Upper lobe of right lung (tissue), 1 donor: ENCODE measurements at regions not wholly inside any gene's neighbourhood (a gene's known extent, or its start where the extent isn't known, plus 50 kb on each side); places are given as distances from the start of the nearest gene placed in this dataset.

Experiments
- ATAC-seq: fragments of 200-7000 bp; cut with Tn5 transposase; one replicate; pipeline ENCODE4 v1.9.1; 2020; ENCODE audit warnings: mild to moderate bottlenecking, moderate library complexity
- DNase-seq: peaks from one replicate; pipeline ENCODE4 v3.0.0-alpha.2; 2020
- H3K27ac ChIP-seq: fragments of 200-600 bp; one replicate; pipeline ENCODE4 v1.8.0; 2022
- H3K27me3 ChIP-seq: fragments of 200-600 bp; one replicate; pipeline ENCODE4 v1.8.0; 2022; ENCODE audit warnings: mild to moderate bottlenecking
- H3K36me3 ChIP-seq: fragments of 200-600 bp; one replicate; pipeline ENCODE4 v1.8.0; 2022
- H3K4me1 ChIP-seq: fragments of 200-600 bp; one replicate; pipeline ENCODE4 v1.8.0; 2022
- H3K4me3 ChIP-seq: fragments of 200-600 bp; one replicate; pipeline ENCODE4 v1.8.0; 2022; ENCODE audit warnings: mild to moderate bottlenecking
- H3K9me3 ChIP-seq: fragments of 200-600 bp; one replicate; pipeline ENCODE4 v1.8.0; 2022
- intact Hi-C: fragments of 100-400 bp; cut with DNase I; formaldehyde crosslinking; loops from one replicate; pipeline ENCODE4 v1.11.0; 2022
- TF ChIP-seq, protein P1 (sequence below): fragments of 200-600 bp; IDR thresholded peaks from one replicate; pipeline ENCODE4 v1.8.0; 2022; ENCODE audit warnings: antibody characterized with exemption
- donor health status: DM: no; HTN: yes; CAD: no; lungs with severe emphysema.

DNA sequence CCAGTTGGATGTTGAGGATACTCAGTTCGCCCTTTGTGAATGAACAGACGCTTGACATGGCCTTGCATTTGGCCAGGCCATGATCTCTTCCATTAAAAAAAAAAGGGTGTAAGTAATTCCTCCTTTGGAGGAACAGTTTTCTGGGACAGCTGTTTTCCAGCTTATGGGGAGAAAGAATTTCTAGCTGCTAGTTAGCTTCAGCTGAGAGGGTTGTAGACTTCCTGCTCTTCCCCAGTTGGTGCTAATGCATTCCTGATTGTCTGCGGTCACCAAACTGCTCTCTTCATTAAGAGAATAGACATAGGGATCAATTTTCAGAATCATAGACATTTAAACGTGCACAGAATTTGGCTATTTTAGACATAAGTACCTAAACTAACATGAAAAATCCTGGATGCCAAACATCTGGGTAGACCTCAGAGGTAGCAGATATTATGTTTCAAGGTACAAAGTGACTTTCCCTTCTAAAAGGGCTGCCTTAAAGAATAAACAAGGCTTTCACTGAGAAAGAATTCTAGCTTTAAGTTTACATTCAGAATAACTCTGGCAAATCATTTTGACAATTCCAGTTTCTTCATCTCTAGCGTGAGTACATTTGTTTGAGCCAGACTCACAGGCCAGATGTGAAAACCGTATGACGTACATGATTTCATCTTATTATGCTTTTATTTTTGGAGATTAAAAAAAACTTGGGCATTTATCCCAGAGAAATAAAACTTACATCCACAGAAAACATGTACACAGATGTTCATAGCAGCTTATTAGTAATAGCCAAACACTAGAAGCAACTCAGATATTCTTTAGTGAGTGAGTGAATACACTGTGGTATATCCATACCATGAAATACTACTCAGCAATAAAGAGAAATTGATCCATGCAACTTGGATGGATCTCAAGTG lies 71.2 kb downstream of the MAIP1 start:
- intact Hi-C loops = no loop called here
- Histone ChIP-seq H3K36me3 (no peaks in the 10 kb centered on the region), H3K27me3 (no peaks in the 10 kb centered on the region), H3K9me3 (no peaks in the 10 kb centered on the region), H3K4me3 (no peak overlapping the region), H3K27ac (no peak overlapping the region), H3K4me1 (no peaks in the 10 kb centered on the region)
- ATAC-seq (no peak), DNase-seq (no peak)
- TF ChIP-seq, protein P1, sequence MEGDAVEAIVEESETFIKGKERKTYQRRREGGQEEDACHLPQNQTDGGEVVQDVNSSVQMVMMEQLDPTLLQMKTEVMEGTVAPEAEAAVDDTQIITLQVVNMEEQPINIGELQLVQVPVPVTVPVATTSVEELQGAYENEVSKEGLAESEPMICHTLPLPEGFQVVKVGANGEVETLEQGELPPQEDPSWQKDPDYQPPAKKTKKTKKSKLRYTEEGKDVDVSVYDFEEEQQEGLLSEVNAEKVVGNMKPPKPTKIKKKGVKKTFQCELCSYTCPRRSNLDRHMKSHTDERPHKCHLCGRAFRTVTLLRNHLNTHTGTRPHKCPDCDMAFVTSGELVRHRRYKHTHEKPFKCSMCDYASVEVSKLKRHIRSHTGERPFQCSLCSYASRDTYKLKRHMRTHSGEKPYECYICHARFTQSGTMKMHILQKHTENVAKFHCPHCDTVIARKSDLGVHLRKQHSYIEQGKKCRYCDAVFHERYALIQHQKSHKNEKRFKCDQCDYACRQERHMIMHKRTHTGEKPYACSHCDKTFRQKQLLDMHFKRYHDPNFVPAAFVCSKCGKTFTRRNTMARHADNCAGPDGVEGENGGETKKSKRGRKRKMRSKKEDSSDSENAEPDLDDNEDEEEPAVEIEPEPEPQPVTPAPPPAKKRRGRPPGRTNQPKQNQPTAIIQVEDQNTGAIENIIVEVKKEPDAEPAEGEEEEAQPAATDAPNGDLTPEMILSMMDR = no peak

DNA sequence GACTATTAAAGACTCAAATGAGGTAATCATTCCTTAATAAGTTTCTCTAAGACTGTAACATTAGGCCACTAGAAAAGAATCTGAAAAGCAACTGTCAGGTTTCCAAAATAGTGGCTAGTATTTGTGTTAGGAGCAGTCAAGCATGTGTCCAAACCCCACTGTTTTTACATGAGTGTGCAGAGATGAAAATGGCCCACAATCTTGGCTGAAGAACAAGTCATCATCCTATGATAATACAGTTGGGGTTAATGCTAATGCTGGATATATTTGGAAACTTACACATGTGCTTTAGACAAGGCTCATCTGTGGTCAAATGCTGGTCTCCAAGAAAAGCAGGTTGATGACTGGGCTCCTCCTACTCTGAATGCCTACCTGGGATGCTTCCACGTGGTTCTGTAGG lies 73.6 kb downstream of the MAIP1 start:
- no peaks in the 10 kb centered on the region for H3K36me3 ChIP-seq
- ATAC-seq (no peak), DNase-seq (no peak)
- H3K27me3 ChIP-seq = no peaks in the 10 kb centered on the region
- intact Hi-C loops = no loop called here
- no peaks in the 10 kb centered on the region for H3K4me1 ChIP-seq
- H3K27ac ChIP-seq = no peak overlapping the region
- H3K4me3 ChIP-seq = no peak overlapping the region
- TF ChIP-seq, protein P1 = no peak
- H3K9me3 ChIP-seq = no peaks in the 10 kb centered on the region

DNA sequence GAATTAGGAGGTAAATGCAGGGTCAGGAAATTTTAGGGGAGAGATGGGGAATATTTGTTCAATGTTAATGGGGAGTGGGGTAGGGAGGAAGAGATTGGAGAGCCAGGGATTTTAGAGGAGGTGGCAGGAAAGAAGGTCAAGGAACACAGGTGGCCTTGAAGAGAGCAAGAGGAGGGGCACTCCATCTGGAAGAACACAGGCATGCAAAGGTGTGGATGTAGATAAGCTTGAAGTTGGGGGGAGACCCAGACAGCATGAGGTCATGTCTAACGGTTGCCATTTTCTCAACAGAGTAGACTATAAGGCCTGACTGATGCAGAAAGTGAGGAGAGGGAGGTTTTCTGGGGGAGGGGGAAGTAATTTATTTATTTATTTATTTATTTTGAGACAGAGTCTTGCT lies 77.5 kb downstream of the MAIP1 start:
- TF ChIP-seq, protein P1 = no peak
- H3K27me3 ChIP-seq = no peaks in the 10 kb centered on the region
- intact Hi-C loops = no loop called here
- no peaks in the 10 kb centered on the region for H3K9me3 ChIP-seq
- no peak for ATAC-seq
- no peaks in the 10 kb centered on the region for H3K4me1 ChIP-seq
- no peak overlapping the region for H3K4me3 ChIP-seq
- no peak overlapping the region for H3K27ac ChIP-seq
- DNase-seq = no peak
- H3K36me3 ChIP-seq = no peaks in the 10 kb centered on the region

DNA sequence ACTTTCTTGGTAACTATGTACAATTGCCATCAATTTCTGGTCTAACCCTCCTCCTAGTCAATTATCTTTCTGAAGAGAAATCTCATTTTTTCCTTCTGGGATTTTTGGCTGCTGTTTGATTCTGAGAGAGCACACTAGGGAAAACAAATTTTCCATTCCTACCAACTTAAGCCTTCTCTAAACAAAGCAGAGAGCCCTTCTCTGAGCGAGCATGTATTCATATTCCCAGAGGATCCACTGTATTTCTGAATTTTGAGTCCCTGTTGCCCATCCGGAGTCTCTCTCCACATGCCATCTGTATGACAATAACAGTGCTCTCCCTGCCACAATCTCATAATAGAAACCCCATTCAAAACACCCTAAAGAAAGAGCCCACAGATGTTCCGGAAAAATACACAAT lies 78.5 kb downstream of the MAIP1 start:
- no peaks in the 10 kb centered on the region for H3K36me3 ChIP-seq
- ATAC-seq (no peak), DNase-seq (no peak)
- TF ChIP-seq, protein P1 = no peak
- H3K9me3 ChIP-seq = no peaks in the 10 kb centered on the region
- H3K4me3 ChIP-seq = no peak overlapping the region
- intact Hi-C loops = no loop called here
- no peaks in the 10 kb centered on the region for H3K27me3 ChIP-seq
- H3K4me1 ChIP-seq = no peaks in the 10 kb centered on the region
- no peak overlapping the region for H3K27ac ChIP-seq

DNA sequence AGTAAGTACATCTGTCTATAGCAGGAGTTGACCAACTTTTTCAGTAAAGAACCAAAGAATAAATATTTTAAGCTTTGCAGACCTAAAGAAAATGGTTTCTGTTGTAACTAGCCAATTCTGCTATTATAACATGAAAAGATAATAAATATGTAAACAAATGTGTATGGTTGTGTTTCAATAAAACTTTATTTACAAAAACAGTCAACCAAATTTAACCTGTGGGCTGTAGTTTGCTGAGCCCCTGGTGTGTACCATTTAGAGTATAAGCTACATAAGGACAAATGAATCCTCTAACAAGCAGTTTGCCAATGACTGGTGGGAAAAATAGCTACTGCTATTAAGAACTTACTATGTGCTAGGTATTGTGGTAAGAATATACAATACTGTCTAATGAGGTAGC lies 79.4 kb downstream of the MAIP1 start:
- H3K27ac ChIP-seq = no peak overlapping the region
- no peak overlapping the region for H3K4me3 ChIP-seq
- TF ChIP-seq, protein P1 = no peak
- DNase-seq (no peak), ATAC-seq (no peak)
- no peaks in the 10 kb centered on the region for H3K27me3 ChIP-seq
- no peaks in the 10 kb centered on the region for H3K36me3 ChIP-seq
- H3K9me3 ChIP-seq = no peaks in the 10 kb centered on the region
- H3K4me1 ChIP-seq = no peaks in the 10 kb centered on the region
- intact Hi-C loops = no loop called here
